ENCODE measurements at regions not wholly inside any gene's neighbourhood (a gene's known extent, or its start where the extent isn't known, plus 50 kb on each side); places are given as distances from the start of the nearest gene placed in this dataset.

DNA sequence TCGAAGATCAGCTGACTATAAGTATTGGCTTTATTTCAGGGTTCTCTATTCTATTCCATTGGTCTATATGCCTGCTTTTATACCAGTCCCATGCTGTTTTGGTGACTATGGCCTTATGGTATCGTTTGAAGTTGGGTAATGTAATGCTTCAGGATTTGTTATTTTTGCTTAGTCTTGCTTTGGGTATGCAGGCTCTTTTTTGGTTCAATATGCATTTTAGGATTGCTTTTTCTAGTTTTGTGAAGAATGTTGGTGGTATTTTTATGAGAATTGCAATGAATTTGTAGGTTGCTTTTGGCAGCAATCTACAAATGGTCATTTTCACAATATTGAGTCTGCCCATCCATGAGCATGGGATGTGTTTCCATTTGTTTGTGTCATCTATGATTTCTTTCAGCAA lies 951.9 kb upstream of the SLITRK1 start:
- no peak overlapping the region for H3K4me3 ChIP-seq (ENCODE audit: low read length, poor library complexity, severe bottlenecking)
- H3K4me1 ChIP-seq (ENCODE audit: insufficient read depth, low read length, poor library complexity, severe bottlenecking) = no peaks in the 10 kb centered on the region
- no peaks in the 10 kb centered on the region for H4K20me1 ChIP-seq (ENCODE audit: insufficient read depth, low read length, poor library complexity, severe bottlenecking)
- no peak overlapping the region for H2AFZ ChIP-seq (ENCODE audit: low read length)
- H3K9me3 ChIP-seq (ENCODE audit: insufficient read depth, low read depth, low read length) = no peaks in the 10 kb centered on the region
- TF ChIP-seq, protein P1, sequence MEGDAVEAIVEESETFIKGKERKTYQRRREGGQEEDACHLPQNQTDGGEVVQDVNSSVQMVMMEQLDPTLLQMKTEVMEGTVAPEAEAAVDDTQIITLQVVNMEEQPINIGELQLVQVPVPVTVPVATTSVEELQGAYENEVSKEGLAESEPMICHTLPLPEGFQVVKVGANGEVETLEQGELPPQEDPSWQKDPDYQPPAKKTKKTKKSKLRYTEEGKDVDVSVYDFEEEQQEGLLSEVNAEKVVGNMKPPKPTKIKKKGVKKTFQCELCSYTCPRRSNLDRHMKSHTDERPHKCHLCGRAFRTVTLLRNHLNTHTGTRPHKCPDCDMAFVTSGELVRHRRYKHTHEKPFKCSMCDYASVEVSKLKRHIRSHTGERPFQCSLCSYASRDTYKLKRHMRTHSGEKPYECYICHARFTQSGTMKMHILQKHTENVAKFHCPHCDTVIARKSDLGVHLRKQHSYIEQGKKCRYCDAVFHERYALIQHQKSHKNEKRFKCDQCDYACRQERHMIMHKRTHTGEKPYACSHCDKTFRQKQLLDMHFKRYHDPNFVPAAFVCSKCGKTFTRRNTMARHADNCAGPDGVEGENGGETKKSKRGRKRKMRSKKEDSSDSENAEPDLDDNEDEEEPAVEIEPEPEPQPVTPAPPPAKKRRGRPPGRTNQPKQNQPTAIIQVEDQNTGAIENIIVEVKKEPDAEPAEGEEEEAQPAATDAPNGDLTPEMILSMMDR (conservative IDR thresholded peaks at IDR 0.05; ENCODE audit: low read length) = no peak
- no peak for TF ChIP-seq EZH2phosphoT487 (IDR thresholded peaks at IDR 0.05; ENCODE audit: borderline replicate concordance)
- no peaks in the 10 kb centered on the region for H3K9me2 ChIP-seq (replicated peaks; ENCODE audit: low read depth, low read length)
- H3F3A ChIP-seq (ENCODE audit: low read depth) = no peaks in the 10 kb centered on the region
- H3K36me3 ChIP-seq (ENCODE audit: insufficient read depth, low read length) = no peaks in the 10 kb centered on the region
- H3K79me2 ChIP-seq (ENCODE audit: insufficient read depth, low read length) = no peaks in the 10 kb centered on the region
- H3K9ac ChIP-seq (ENCODE audit: low read depth, low read length, poor library complexity, severe bottlenecking) = no peak overlapping the region
- H3K27me3 ChIP-seq (ENCODE audit: insufficient read depth, low read length, poor library complexity, severe bottlenecking) = no peaks in the 10 kb centered on the region
- H3K4me2 ChIP-seq (ENCODE audit: low read depth, low read length, poor library complexity, severe bottlenecking) = no peak overlapping the region

DNA sequence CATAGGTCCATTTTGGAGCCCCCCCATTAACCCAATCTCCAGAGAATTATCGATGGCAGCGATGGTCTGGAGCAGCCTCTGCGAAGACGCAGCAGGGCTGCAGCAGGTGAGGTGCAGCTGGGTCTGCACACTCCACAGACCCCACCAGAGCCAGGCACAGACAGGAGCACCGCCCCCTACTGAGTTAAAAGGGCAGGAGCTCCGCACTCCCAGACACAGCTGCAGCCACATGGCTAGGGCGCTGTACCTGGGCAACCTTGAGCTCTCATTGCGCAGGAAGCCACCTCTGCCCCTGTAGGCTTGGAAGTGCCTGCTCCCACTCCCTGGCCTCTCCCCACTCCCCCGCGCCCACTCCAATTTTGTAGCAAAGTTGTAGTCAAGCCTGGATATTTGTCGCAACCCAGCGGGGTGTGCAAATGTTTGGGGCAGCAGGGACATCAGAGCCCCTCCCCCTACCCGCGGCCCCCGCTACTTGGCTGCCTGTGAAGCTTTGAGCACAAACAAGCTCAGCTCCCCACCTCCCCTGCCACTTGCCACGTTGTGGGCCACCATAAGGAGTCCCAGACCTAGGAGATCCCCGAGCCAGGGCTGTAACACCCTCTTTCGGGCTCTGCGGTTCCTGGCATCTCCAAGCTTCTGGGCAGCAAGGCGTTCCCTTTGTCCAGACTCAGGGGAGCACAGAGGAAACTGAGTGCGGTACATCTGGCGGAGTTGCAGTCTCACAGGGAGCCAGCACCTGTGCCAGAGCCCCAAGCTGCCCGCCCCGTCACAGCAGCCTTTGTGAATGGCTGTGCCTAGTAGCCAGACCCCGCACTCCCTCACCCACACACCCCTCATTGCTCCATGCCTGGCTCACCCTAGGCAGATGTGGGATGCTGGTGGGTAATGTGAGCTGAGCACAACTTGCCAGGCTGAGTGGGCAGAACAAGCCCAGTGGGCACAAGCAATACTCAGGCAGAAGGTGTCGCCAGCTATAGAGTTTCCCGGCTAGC lies 949.7 kb upstream of the SLITRK1 start:
- no peaks in the 10 kb centered on the region for H3K27me3 ChIP-seq (ENCODE audit: insufficient read depth, low read length, poor library complexity, severe bottlenecking)
- H3K9ac ChIP-seq (ENCODE audit: low read depth, low read length, poor library complexity, severe bottlenecking) = no peak overlapping the region
- no peaks in the 10 kb centered on the region for H3F3A ChIP-seq (ENCODE audit: low read depth)
- no peaks in the 10 kb centered on the region for H3K36me3 ChIP-seq (ENCODE audit: insufficient read depth, low read length)
- TF ChIP-seq, protein P1 (conservative IDR thresholded peaks at IDR 0.05; ENCODE audit: low read length) = no peak
- TF ChIP-seq EZH2phosphoT487 (IDR thresholded peaks at IDR 0.05; ENCODE audit: borderline replicate concordance) = no peak
- no peaks in the 10 kb centered on the region for H3K9me3 ChIP-seq (ENCODE audit: insufficient read depth, low read depth, low read length)
- no peaks in the 10 kb centered on the region for H3K9me2 ChIP-seq (replicated peaks; ENCODE audit: low read depth, low read length)
- H2AFZ ChIP-seq (ENCODE audit: low read length) = no peak overlapping the region
- no peaks in the 10 kb centered on the region for H4K20me1 ChIP-seq (ENCODE audit: insufficient read depth, low read length, poor library complexity, severe bottlenecking)
- H3K4me3 ChIP-seq (ENCODE audit: low read length, poor library complexity, severe bottlenecking) = no peak overlapping the region
- H3K4me1 ChIP-seq (ENCODE audit: insufficient read depth, low read length, poor library complexity, severe bottlenecking) = no peaks in the 10 kb centered on the region
- no peak overlapping the region for H3K4me2 ChIP-seq (ENCODE audit: low read depth, low read length, poor library complexity, severe bottlenecking)
- H3K79me2 ChIP-seq (ENCODE audit: insufficient read depth, low read length) = no peaks in the 10 kb centered on the region

DNA sequence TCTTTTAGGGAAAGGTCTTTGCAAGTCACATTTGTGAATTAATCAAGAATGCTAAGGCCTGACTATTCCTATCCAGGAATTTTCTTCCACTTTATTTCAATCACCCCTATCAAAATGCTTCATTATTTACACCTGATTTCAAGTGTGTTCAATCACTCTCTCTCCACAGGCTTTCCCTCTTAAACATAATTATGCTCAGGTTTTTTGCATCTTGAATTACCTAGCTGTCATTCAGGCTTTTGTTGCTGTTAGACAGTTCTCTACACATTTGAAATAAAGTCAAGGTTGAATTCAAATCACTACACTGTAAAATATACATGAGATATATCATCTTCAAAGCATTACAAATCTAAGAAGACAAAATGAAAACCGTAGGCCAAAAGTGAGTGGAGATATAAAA lies 941.3 kb upstream of the SLITRK1 start:
- Histone ChIP-seq H3K4me1 (ENCODE audit: insufficient read depth, low read length, poor library complexity, severe bottlenecking) (no peaks in the 10 kb centered on the region), H2AFZ (ENCODE audit: low read length) (no peak overlapping the region), H3K36me3 (ENCODE audit: insufficient read depth, low read length) (no peaks in the 10 kb centered on the region), H3K79me2 (ENCODE audit: insufficient read depth, low read length) (no peaks in the 10 kb centered on the region), H3K4me2 (ENCODE audit: low read depth, low read length, poor library complexity, severe bottlenecking) (no peak overlapping the region), H3K9me2 (replicated peaks; ENCODE audit: low read depth, low read length) (no peaks in the 10 kb centered on the region), H3K27me3 (ENCODE audit: insufficient read depth, low read length, poor library complexity, severe bottlenecking) (no peaks in the 10 kb centered on the region), H3F3A (ENCODE audit: low read depth) (no peaks in the 10 kb centered on the region), H4K20me1 (ENCODE audit: insufficient read depth, low read length, poor library complexity, severe bottlenecking) (no peaks in the 10 kb centered on the region), H3K9me3 (ENCODE audit: insufficient read depth, low read depth, low read length) (no peaks in the 10 kb centered on the region), H3K9ac (ENCODE audit: low read depth, low read length, poor library complexity, severe bottlenecking) (no peak overlapping the region), H3K4me3 (ENCODE audit: low read length, poor library complexity, severe bottlenecking) (no peak overlapping the region)
- TF ChIP-seq, protein P1 (conservative IDR thresholded peaks at IDR 0.05; ENCODE audit: low read length) = no peak
- TF ChIP-seq EZH2phosphoT487 (IDR thresholded peaks at IDR 0.05; ENCODE audit: borderline replicate concordance) = no peak
